Left lung (tissue), 4 donors: ENCODE measurements at regions not wholly inside any gene's neighbourhood (a gene's known extent, or its start where the extent isn't known, plus 50 kb on each side); places are given as distances from the start of the nearest gene placed in this dataset.

Experiments
- ATAC-seq: fragments of 200-7000 bp; cut with Tn5 transposase; one replicate; pipeline ENCODE4 v1.9.1; 2020; ENCODE audit warnings: moderate library complexity
- DNase-seq, 4 donors: peaks; one replicate each; pipeline ENCODE4 v3.0.0-alpha.2; 2013 to 2020
- H3K27ac ChIP-seq, 2 donors: fragments of 200-600 bp; sonication (generic) in 1 of 2; one replicate each; pipeline versions ENCODE4 v1.5.0 to v1.8.0; 2020 to 2021
- H3K27me3 ChIP-seq, 2 donors: fragments of 200-600 bp; sonication (generic) in 1 of 2; one replicate each; pipeline versions ENCODE4 v1.5.0 to v1.8.0; 2020 to 2021
- H3K36me3 ChIP-seq, 2 donors: fragments of 200-600 bp; sonication (generic) in 1 of 2; one replicate each; pipeline versions ENCODE4 v1.5.0 to v1.8.0; 2020 to 2021
- H3K4me1 ChIP-seq, 2 donors: fragments of 200-600 bp; one replicate each; pipeline ENCODE4 v1.8.0; 2021
- H3K4me3 ChIP-seq, 2 donors: fragments of 200-600 bp; sonication (generic) in 1 of 2; one replicate each; pipeline versions ENCODE4 v1.5.0 to v1.8.0; 2020 to 2021; ENCODE audit warnings: mild to moderate bottlenecking in 1 of 2
- H3K9me3 ChIP-seq, 2 donors: fragments of 200-600 bp; sonication (generic) in 1 of 2; one replicate each; pipeline versions ENCODE4 v1.5.0 to v1.8.0; 2020 to 2021
- CTCF ChIP-seq, 2 donors: fragments of 200-600 bp; sonication (generic) in 1 of 2; IDR thresholded peaks; one replicate each; pipeline versions ENCODE4 v1.5.0 to v1.8.0; 2021; ENCODE audit warnings: antibody characterized with exemption in 2 of 2
- intact Hi-C, 2 donors: fragments of 100-400 bp; cut with DNase I; formaldehyde crosslinking; loops; one replicate each; pipeline versions ENCODE4 v1.11.2 to v1.14.2; 2022
- donor health status: DM: no; HTN: yes; CAD: no.
- donor health status: DM: no; HTN: no; CAD: no.

GRCh38 chrX:39251995-39252394 is 450.7 kb downstream of the MID1IP1 start:
- no peak for ATAC-seq
- no peak for TF ChIP-seq CTCF (IDR thresholded peaks at IDR 0.05)
- Histone ChIP-seq H3K27me3 (peaks cover 0 to 8% of the 10 kb centered on the region in 2 donors), H3K4me3 (no peak overlapping the region), H3K9me3 (no peaks in the 10 kb centered on the region), H3K4me1 (no peaks in the 10 kb centered on the region), H3K27ac (no peak overlapping the region), H3K36me3 (no peaks in the 10 kb centered on the region)
- intact Hi-C loops = no loop called here
- DNase-seq = no peak

GRCh38 chrX:39253551-39253950 is 452.3 kb downstream of the MID1IP1 start:
- H3K27ac ChIP-seq = no peak overlapping the region
- intact Hi-C loops = no loop called here
- DNase-seq (no peak), ATAC-seq (peak; percentile 26)
- H3K36me3 ChIP-seq = no peaks in the 10 kb centered on the region
- H3K27me3 ChIP-seq = peaks cover 0 to 4% of the 10 kb centered on the region in 2 donors
- H3K4me3 ChIP-seq = no peak overlapping the region
- TF ChIP-seq CTCF (IDR thresholded peaks at IDR 0.05) = no peak
- no peaks in the 10 kb centered on the region for H3K9me3 ChIP-seq
- no peaks in the 10 kb centered on the region for H3K4me1 ChIP-seq

GRCh38 chrX:39258331-39258730 is 457.1 kb downstream of the MID1IP1 start:
- no peak for ATAC-seq
- intact Hi-C loops = no loop called here

GRCh38 chrX:39260965-39261364 is 459.7 kb downstream of the MID1IP1 start:
- H3K36me3 ChIP-seq = no peaks in the 10 kb centered on the region
- TF ChIP-seq CTCF (IDR thresholded peaks at IDR 0.05) = no peak
- intact Hi-C loops = no loop called here
- H3K9me3 ChIP-seq = no peaks in the 10 kb centered on the region
- ATAC-seq (no peak), DNase-seq (no peak)
- H3K27me3 ChIP-seq = no peaks in the 10 kb centered on the region
- no peaks in the 10 kb centered on the region for H3K4me1 ChIP-seq
- H3K4me3 ChIP-seq = no peak overlapping the region
- H3K27ac ChIP-seq = no peak overlapping the region

More at GRCh38 chrX:39258331-39258730, 457.1 kb downstream of the MID1IP1 start:
- no peaks in the 10 kb centered on the region for H3K27me3 ChIP-seq
- H3K4me1 ChIP-seq = no peaks in the 10 kb centered on the region
- no peak for DNase-seq
- H3K9me3 ChIP-seq = no peaks in the 10 kb centered on the region
- no peak for TF ChIP-seq CTCF (IDR thresholded peaks at IDR 0.05)
- H3K27ac ChIP-seq = no peak overlapping the region
- H3K4me3 ChIP-seq = no peak overlapping the region
- no peaks in the 10 kb centered on the region for H3K36me3 ChIP-seq

- Histone ChIP-seq H3K27me3 (no peaks in the 10 kb centered on the region), H3K4me3 (no peak overlapping the region), H3K9me3 (no peaks in the 10 kb centered on the region), H3K36me3 (no peaks in the 10 kb centered on the region), H3K4me1 (no peaks in the 10 kb centered on the region), H3K27ac (no peak overlapping the region)
- TF ChIP-seq CTCF (IDR thresholded peaks at IDR 0.05) = peak; percentile 23 to 42
- intact Hi-C loops = no loop called here
- ATAC-seq = peak; percentile 65
- DNase-seq = peak in 2 of 4 donors; percentile 6 to 26
Measured at GRCh38 chrX:39261446-39262147, 460.3 kb downstream of the MID1IP1 start.
